ENCODE measurements at regions not wholly inside any gene's neighbourhood (a gene's known extent, or its start where the extent isn't known, plus 50 kb on each side); places are given as distances from the start of the nearest gene placed in this dataset.

DNA sequence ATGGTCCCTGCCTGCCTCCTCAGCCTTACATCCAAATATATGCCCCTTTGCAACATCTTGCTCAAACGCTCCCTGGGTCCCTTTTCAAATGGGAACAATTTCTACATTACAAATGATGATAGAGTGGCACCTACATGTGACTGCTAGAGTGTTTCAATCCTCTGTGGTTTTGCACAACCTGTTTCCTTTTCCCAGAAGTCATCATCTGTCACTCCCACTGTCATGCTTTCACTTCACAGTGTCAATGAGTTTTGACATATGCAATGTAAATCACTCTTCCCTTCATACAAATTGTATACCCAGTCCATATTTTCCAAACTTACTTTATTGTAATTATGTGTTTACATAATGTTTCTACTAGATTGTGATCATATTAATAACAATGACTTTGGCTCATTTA lies 887.3 kb downstream of the TDRD15 start:
- Histone ChIP-seq H3K27ac (ENCODE audit: low read depth, low read length) (no peak overlapping the region), H3K36me3 (ENCODE audit: insufficient read depth, low read length) (no peaks in the 10 kb centered on the region), H3K27me3 (ENCODE audit: control insufficient read depth in 1 of 2, insufficient read depth in 2 of 2, low read length in 2 of 2) (no peaks in the 10 kb centered on the region), H3K4me1 (ENCODE audit: insufficient read depth, low read length) (no peaks in the 10 kb centered on the region), H3K9ac (ENCODE audit: low read length) (no peak overlapping the region), H3K4me3 (ENCODE audit: low read depth in 1 of 2, low read length in 2 of 2) (no peak overlapping the region), H3K9me3 (ENCODE audit: low read length) (no peaks in the 10 kb centered on the region)

DNA sequence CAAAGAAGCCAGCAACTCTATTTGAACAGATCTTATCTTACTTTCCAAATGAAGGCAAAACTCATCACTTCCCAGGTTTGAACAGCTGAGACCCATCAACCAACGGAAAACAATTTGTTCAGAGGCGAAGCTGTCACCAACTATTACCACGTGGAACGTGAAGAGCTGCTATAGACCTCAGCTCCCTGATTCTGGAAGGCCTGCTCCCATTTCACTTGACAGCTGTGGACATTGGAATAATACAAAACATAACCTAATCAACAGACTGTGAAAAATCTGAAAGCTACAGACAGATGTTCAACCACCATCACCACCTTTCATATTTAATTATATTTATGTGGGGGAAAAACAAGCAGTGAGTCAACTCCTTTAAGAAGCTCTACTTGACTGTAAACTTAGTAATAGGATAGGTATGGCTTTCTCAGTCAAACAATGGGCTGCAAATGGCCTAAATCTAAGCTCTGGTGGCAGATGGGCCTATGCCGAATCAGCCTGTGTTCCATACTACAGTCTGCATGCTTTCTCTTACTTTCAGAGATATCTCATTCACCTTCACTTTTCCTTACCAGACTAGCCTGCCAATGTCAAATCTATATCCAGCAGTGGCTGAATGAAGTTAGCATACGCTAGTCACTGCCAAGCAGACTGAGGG lies 896.4 kb downstream of the TDRD15 start:
- Histone ChIP-seq H3K27me3 (ENCODE audit: control insufficient read depth in 1 of 2, insufficient read depth in 2 of 2, low read length in 2 of 2) (no peaks in the 10 kb centered on the region), H3K4me3 (ENCODE audit: low read depth in 1 of 2, low read length in 2 of 2) (no peak overlapping the region), H3K36me3 (ENCODE audit: insufficient read depth, low read length) (no peaks in the 10 kb centered on the region), H3K9ac (ENCODE audit: low read length) (no peak overlapping the region), H3K9me3 (ENCODE audit: low read length) (no peaks in the 10 kb centered on the region), H3K27ac (ENCODE audit: low read depth, low read length) (no peak overlapping the region), H3K4me1 (ENCODE audit: insufficient read depth, low read length) (no peaks in the 10 kb centered on the region)

- no peak overlapping the region for H3K4me3 ChIP-seq (ENCODE audit: low read depth in 1 of 2, low read length in 2 of 2)
- H3K27ac ChIP-seq (ENCODE audit: low read depth, low read length), result no peak overlapping the region
- H3K27me3 ChIP-seq (ENCODE audit: control insufficient read depth in 1 of 2, insufficient read depth in 2 of 2, low read length in 2 of 2), result no peaks in the 10 kb centered on the region
- no peaks in the 10 kb centered on the region for H3K9me3 ChIP-seq (ENCODE audit: low read length)
- no peak overlapping the region for H3K9ac ChIP-seq (ENCODE audit: low read length)
- no peaks in the 10 kb centered on the region for H3K4me1 ChIP-seq (ENCODE audit: insufficient read depth, low read length)
- H3K36me3 ChIP-seq (ENCODE audit: insufficient read depth, low read length), result no peaks in the 10 kb centered on the region
These were observed 903.7 kb downstream of the TDRD15 start for GRCh38 chr2:22027345-22028005.

DNA sequence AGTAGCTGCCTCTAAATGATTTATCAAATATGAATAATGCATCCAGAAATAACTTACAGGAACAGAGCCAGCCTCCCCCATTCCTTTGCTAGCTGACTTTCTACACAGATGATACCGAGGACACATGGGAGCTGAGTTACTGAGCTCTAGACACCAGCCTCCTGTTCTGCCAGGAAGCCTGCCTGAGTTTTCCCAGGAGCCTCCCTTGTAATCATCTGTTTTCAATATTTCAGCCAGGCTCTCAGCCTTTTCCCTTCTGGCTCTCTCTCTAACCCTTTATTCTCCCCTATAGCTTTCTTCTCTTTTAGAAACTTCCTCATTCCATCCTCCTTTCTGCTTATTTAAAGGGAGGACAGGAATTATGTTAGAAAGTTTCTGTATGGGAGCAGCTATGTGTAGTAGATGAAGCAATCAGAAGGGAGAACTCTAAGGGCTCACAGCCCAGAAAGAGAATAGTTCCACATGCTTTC lies 911.6 kb downstream of the TDRD15 start:
- Histone ChIP-seq H3K9ac (ENCODE audit: low read length) (no peak overlapping the region), H3K4me1 (ENCODE audit: insufficient read depth, low read length) (peaks cover 9% of the 10 kb centered on the region), H3K27ac (ENCODE audit: low read depth, low read length) (no peak overlapping the region), H3K27me3 (ENCODE audit: control insufficient read depth in 1 of 2, insufficient read depth in 2 of 2, low read length in 2 of 2) (no peaks in the 10 kb centered on the region), H3K36me3 (ENCODE audit: insufficient read depth, low read length) (no peaks in the 10 kb centered on the region), H3K9me3 (ENCODE audit: low read length) (no peaks in the 10 kb centered on the region), H3K4me3 (ENCODE audit: low read depth in 1 of 2, low read length in 2 of 2) (no peak overlapping the region)

GRCh38 chr2:22037274-22037673 lies 913.5 kb downstream of the TDRD15 start:
- Histone ChIP-seq H3K27ac (ENCODE audit: low read depth, low read length) (no peak overlapping the region), H3K9ac (ENCODE audit: low read length) (no peak overlapping the region), H3K27me3 (ENCODE audit: control insufficient read depth in 1 of 2, insufficient read depth in 2 of 2, low read length in 2 of 2) (no peaks in the 10 kb centered on the region), H3K4me1 (ENCODE audit: insufficient read depth, low read length) (peaks cover 9% of the 10 kb centered on the region), H3K4me3 (ENCODE audit: low read depth in 1 of 2, low read length in 2 of 2) (no peak overlapping the region), H3K36me3 (ENCODE audit: insufficient read depth, low read length) (no peaks in the 10 kb centered on the region), H3K9me3 (ENCODE audit: low read length) (no peaks in the 10 kb centered on the region)

DNA sequence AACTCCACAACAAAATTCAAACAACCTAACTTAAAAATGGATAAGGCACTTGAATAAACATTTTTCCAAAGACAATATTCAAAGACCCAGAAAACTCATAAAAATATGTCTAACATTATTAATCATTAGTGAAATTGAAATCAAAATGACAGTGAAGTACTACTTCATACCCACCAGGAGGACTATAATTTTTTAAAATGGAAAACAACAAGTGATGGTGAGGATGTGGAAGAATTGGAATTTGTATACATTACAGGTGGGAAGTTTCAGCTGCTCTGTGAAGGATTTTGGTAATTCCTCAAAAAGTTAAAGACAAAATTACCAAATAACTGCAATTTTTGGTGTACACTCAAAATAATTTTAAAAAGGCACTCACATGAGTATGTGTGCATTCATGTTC lies 920.0 kb downstream of the TDRD15 start:
- Histone ChIP-seq H3K27me3 (ENCODE audit: control insufficient read depth in 1 of 2, insufficient read depth in 2 of 2, low read length in 2 of 2) (no peaks in the 10 kb centered on the region), H3K4me3 (ENCODE audit: low read depth in 1 of 2, low read length in 2 of 2) (no peak overlapping the region), H3K4me1 (ENCODE audit: insufficient read depth, low read length) (no peaks in the 10 kb centered on the region), H3K27ac (ENCODE audit: low read depth, low read length) (no peak overlapping the region), H3K36me3 (ENCODE audit: insufficient read depth, low read length) (no peaks in the 10 kb centered on the region), H3K9me3 (ENCODE audit: low read length) (no peaks in the 10 kb centered on the region), H3K9ac (ENCODE audit: low read length) (no peak overlapping the region)

GRCh38 chr2:22055784-22056620 lies 932.2 kb downstream of the TDRD15 start:
- Histone ChIP-seq H3K27me3 (ENCODE audit: control insufficient read depth in 1 of 2, insufficient read depth in 2 of 2, low read length in 2 of 2) (no peaks in the 10 kb centered on the region), H3K9me3 (ENCODE audit: low read length) (no peaks in the 10 kb centered on the region), H3K4me3 (ENCODE audit: low read depth in 1 of 2, low read length in 2 of 2) (no peak overlapping the region), H3K27ac (ENCODE audit: low read depth, low read length) (no peak overlapping the region), H3K4me1 (ENCODE audit: insufficient read depth, low read length) (no peaks in the 10 kb centered on the region), H3K36me3 (ENCODE audit: insufficient read depth, low read length) (no peaks in the 10 kb centered on the region), H3K9ac (ENCODE audit: low read length) (no peak overlapping the region)

GRCh38 chr2:22056621-22057132 lies 932.9 kb downstream of the TDRD15 start:
- Histone ChIP-seq H3K4me3 (ENCODE audit: low read depth in 1 of 2, low read length in 2 of 2) (no peak overlapping the region), H3K27ac (ENCODE audit: low read depth, low read length) (no peak overlapping the region), H3K27me3 (ENCODE audit: control insufficient read depth in 1 of 2, insufficient read depth in 2 of 2, low read length in 2 of 2) (no peaks in the 10 kb centered on the region), H3K4me1 (ENCODE audit: insufficient read depth, low read length) (no peaks in the 10 kb centered on the region), H3K36me3 (ENCODE audit: insufficient read depth, low read length) (no peaks in the 10 kb centered on the region), H3K9ac (ENCODE audit: low read length) (no peak overlapping the region), H3K9me3 (ENCODE audit: low read length) (no peaks in the 10 kb centered on the region)

DNA sequence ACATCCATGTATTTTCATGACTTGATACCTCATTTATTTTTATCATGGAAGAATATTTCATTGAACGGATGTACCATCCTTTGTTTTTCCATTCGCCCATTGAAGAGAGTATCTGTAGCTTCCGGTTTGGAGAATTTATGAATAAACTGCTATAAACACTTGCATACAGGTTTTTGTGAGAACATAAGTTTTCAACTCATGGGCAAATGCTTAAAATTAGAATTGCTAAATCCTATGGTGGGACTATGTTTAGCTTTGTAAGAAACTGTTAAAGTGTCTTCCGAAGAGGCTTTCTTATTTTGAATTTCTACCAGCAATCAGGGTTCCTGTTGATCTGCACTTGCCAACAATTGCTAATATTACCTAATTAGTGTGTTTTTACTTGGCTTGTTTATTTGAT lies 938.9 kb downstream of the TDRD15 start:
- H3K4me3 ChIP-seq (ENCODE audit: low read depth in 1 of 2, low read length in 2 of 2), result no peak overlapping the region
- H3K9ac ChIP-seq (ENCODE audit: low read length), result no peak overlapping the region
- H3K27ac ChIP-seq (ENCODE audit: low read depth, low read length), result no peak overlapping the region
- no peaks in the 10 kb centered on the region for H3K9me3 ChIP-seq (ENCODE audit: low read length)
- H3K27me3 ChIP-seq (ENCODE audit: control insufficient read depth in 1 of 2, insufficient read depth in 2 of 2, low read length in 2 of 2), result no peaks in the 10 kb centered on the region
- no peaks in the 10 kb centered on the region for H3K36me3 ChIP-seq (ENCODE audit: insufficient read depth, low read length)
- H3K4me1 ChIP-seq (ENCODE audit: insufficient read depth, low read length), result no peaks in the 10 kb centered on the region

DNA sequence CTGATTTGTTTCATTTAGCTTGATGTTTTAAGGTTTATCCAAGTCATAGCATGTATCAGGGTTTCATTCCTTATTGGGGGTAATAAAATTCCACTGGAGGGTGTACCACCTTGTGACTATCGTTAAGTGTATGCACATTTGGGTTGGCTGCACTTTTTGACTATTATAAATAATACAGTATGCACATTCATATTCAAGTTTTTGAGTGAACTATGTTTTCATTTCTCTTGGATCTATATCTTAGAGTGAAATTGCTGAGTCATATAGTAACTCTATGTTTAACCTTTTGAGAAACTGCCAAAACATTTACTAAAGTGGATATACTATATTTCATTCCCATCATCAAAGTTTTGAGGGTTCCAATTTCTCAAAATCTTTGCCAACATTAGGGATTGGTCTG lies 952.7 kb downstream of the TDRD15 start:
- Histone ChIP-seq H3K4me1 (ENCODE audit: insufficient read depth, low read length) (no peaks in the 10 kb centered on the region), H3K4me3 (ENCODE audit: low read depth in 1 of 2, low read length in 2 of 2) (no peak overlapping the region), H3K27ac (ENCODE audit: low read depth, low read length) (no peak overlapping the region), H3K9me3 (ENCODE audit: low read length) (no peaks in the 10 kb centered on the region), H3K9ac (ENCODE audit: low read length) (no peak overlapping the region), H3K27me3 (ENCODE audit: control insufficient read depth in 1 of 2, insufficient read depth in 2 of 2, low read length in 2 of 2) (no peaks in the 10 kb centered on the region), H3K36me3 (ENCODE audit: insufficient read depth, low read length) (no peaks in the 10 kb centered on the region)

DNA sequence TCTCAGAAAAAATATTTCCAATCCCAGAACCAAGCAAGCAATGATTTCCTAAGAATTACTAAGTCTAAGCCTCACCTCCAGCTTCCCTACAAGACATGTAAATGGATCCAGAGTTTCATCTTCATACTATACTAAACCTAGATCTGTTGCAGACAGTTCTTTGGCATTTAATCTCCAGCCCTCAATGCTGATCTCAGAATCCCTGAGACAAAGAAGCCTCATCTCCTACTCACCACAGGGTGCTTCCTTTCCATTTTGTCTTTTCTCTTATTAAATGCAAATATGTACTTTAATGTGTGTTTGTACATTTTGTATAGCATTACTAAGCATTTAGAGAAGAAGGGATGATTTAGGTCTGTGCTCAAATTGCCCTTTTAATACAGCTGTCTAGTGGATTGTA lies 954.9 kb downstream of the TDRD15 start:
- Histone ChIP-seq H3K9me3 (ENCODE audit: low read length) (no peaks in the 10 kb centered on the region), H3K27me3 (ENCODE audit: control insufficient read depth in 1 of 2, insufficient read depth in 2 of 2, low read length in 2 of 2) (no peaks in the 10 kb centered on the region), H3K27ac (ENCODE audit: low read depth, low read length) (no peak overlapping the region), H3K36me3 (ENCODE audit: insufficient read depth, low read length) (no peaks in the 10 kb centered on the region), H3K4me1 (ENCODE audit: insufficient read depth, low read length) (no peaks in the 10 kb centered on the region), H3K4me3 (ENCODE audit: low read depth in 1 of 2, low read length in 2 of 2) (no peak overlapping the region), H3K9ac (ENCODE audit: low read length) (no peak overlapping the region)
